Neural cell (in vitro differentiated cells): ENCODE measurements at regions not wholly inside any gene's neighbourhood (a gene's known extent, or its start where the extent isn't known, plus 50 kb on each side); places are given as distances from the start of the nearest gene placed in this dataset.
"Not testable (repeated sequence)": the region's sequence is repeated elsewhere in the genome, so short reads cannot be mapped to it uniquely, and the experiment has no call there.

ENCODE experiments used
- H2AFZ ChIP-seq: fragments of 200-600, 300-800 bp; sonication (generic), shearing (Covaris generic); 2 replicates; pipeline ENCODE4 v1.6.0; 2014; ENCODE audit warnings: low read depth, mild to moderate bottlenecking, antibody characterized with exemption, low read length, moderate library complexity
- H3F3A ChIP-seq: fragments of 200-600 bp; shearing (Covaris generic); 2 replicates; pipeline ENCODE4 v1.6.1; 2016; ENCODE audit warnings: mild to moderate bottlenecking, moderate library complexity, mixed read lengths, antibody characterized with exemption, low read length; ENCODE audit not compliant: insufficient read depth, poor library complexity, severe bottlenecking
- H3K27ac ChIP-seq: fragments of 200-600, 300-800 bp; sonication (generic), shearing (Covaris generic); 2 replicates; pipeline ENCODE4 v1.5.1; 2014; ENCODE audit warnings: mild to moderate bottlenecking, low read length, moderate library complexity
- H3K27me3 ChIP-seq: fragments of 300-800, 200-600 bp; sonication (generic), shearing (Covaris generic); 2 replicates; pipeline ENCODE4 v1.6.0; 2014; ENCODE audit warnings: mild to moderate bottlenecking, low read depth, low read length, moderate library complexity; ENCODE audit not compliant: insufficient read depth
- H3K36me3 ChIP-seq: fragments of 300-800, 200-600 bp; sonication (generic), shearing (Covaris generic); 2 replicates; pipeline ENCODE4 v1.5.1; 2014; ENCODE audit warnings: mild to moderate bottlenecking, antibody characterized with exemption, low read length, moderate library complexity; ENCODE audit not compliant: insufficient read depth
- H3K4me2 ChIP-seq: fragments of 300-800, 200-600 bp; sonication (generic), shearing (Covaris generic); 2 replicates; pipeline ENCODE4 v1.6.0; 2014; ENCODE audit warnings: mild to moderate bottlenecking, low read length
- H3K4me3 ChIP-seq: fragments of 300-800, 200-600 bp; sonication (generic), shearing (Covaris generic); 2 replicates; pipeline ENCODE4 v1.5.1; 2014; ENCODE audit warnings: mild to moderate bottlenecking, low read length, moderate library complexity
- H3K79me2 ChIP-seq: fragments of 200-600 bp; shearing (Covaris generic); replicated peaks from 2 replicates; pipeline ENCODE4 v1.6.0; 2014; ENCODE audit warnings: mild to moderate bottlenecking, low read length, moderate library complexity; ENCODE audit not compliant: insufficient read depth
- H3K9ac ChIP-seq: fragments of 300-800, 200-600 bp; sonication (generic), shearing (Covaris generic); 2 replicates; pipeline ENCODE4 v1.6.1; 2016; ENCODE audit warnings: mild to moderate bottlenecking, low read length, mixed read lengths
- H3K9me2 ChIP-seq: fragments of 200-600 bp; shearing (Covaris generic); 2 replicates; pipeline ENCODE4 v1.6.1; 2016; ENCODE audit warnings: mild to moderate bottlenecking, low read length, mixed read lengths; ENCODE audit not compliant: insufficient read depth
- H3K9me3 ChIP-seq: fragments of 200-600, 300-800 bp; sonication (generic), shearing (Covaris generic); 2 replicates; pipeline ENCODE4 v1.6.1; 2016; ENCODE audit warnings: mild to moderate bottlenecking, mixed run types, low read length, moderate library complexity, mixed read lengths
- H4K20me1 ChIP-seq: fragments of 200-600 bp; shearing (Covaris generic); 2 replicates; pipeline ENCODE4 v1.6.1; 2016; ENCODE audit warnings: mild to moderate bottlenecking, mixed run types; ENCODE audit not compliant: insufficient read depth
- EP300 ChIP-seq: fragments of 450-650 bp; conservative IDR thresholded peaks from 2 replicates; pipeline ENCODE4 v1.6.1; 2014; ENCODE audit warnings: antibody characterized with exemption, mild to moderate bottlenecking, moderate library complexity; ENCODE audit not compliant: poor library complexity, severe bottlenecking
- EZH2 ChIP-seq: fragments of 200-600, 300-800 bp; shearing (Covaris generic), sonication (generic); IDR thresholded peaks from 2 replicates; pipeline ENCODE4 v1.6.1; 2014; ENCODE audit warnings: antibody characterized with exemption, low read length, borderline replicate concordance, mild to moderate bottlenecking; ENCODE audit not compliant: insufficient read depth, poor library complexity, severe bottlenecking
- MXI1 ChIP-seq: fragments of 450-650 bp; conservative IDR thresholded peaks from 2 replicates; pipeline ENCODE4 v1.6.1; 2014; ENCODE audit warnings: antibody characterized with exemption, mild to moderate bottlenecking; ENCODE audit not compliant: poor library complexity, severe bottlenecking
- POLR2AphosphoS5 ChIP-seq: IDR thresholded peaks from 2 replicates; pipeline ENCODE4 v1.6.1; 2012
- RAD21 ChIP-seq: fragments of 450-650 bp; conservative IDR thresholded peaks from 2 replicates; pipeline ENCODE4 v1.6.1; 2014; ENCODE audit warnings: antibody characterized with exemption, mild to moderate bottlenecking, moderate library complexity
- REST ChIP-seq: IDR thresholded peaks from 2 replicates; pipeline ENCODE4 v1.6.1; 2012; ENCODE audit warnings: borderline replicate concordance
- SMC3 ChIP-seq: fragments of 450-650 bp; conservative IDR thresholded peaks from 2 replicates; pipeline ENCODE4 v1.6.1; 2014; ENCODE audit warnings: antibody characterized with exemption, mild to moderate bottlenecking, moderate library complexity; ENCODE audit not compliant: poor library complexity
- TAF1 ChIP-seq: IDR thresholded peaks from 2 replicates; pipeline ENCODE4 v1.6.1; 2012; ENCODE audit warnings: low read depth
- TF ChIP-seq, protein P1 (sequence below): fragments of 450-650 bp; IDR thresholded peaks from 2 replicates; pipeline ENCODE4 v1.5.1; 2014; ENCODE audit warnings: antibody characterized with exemption, mild to moderate bottlenecking, moderate library complexity; ENCODE audit not compliant: poor library complexity, severe bottlenecking

- H3K27ac ChIP-seq, result no peak overlapping the region
- no peaks in the 10 kb centered on the region for H3K36me3 ChIP-seq
- no peaks in the 10 kb centered on the region for H3F3A ChIP-seq
- TF ChIP-seq REST (no peak), POLR2AphosphoS5 (no peak), RAD21 (no peak), SMC3 (no peak), EP300 (no peak), MXI1 (no peak), EZH2 (no peak)
- TF ChIP-seq, protein P1, sequence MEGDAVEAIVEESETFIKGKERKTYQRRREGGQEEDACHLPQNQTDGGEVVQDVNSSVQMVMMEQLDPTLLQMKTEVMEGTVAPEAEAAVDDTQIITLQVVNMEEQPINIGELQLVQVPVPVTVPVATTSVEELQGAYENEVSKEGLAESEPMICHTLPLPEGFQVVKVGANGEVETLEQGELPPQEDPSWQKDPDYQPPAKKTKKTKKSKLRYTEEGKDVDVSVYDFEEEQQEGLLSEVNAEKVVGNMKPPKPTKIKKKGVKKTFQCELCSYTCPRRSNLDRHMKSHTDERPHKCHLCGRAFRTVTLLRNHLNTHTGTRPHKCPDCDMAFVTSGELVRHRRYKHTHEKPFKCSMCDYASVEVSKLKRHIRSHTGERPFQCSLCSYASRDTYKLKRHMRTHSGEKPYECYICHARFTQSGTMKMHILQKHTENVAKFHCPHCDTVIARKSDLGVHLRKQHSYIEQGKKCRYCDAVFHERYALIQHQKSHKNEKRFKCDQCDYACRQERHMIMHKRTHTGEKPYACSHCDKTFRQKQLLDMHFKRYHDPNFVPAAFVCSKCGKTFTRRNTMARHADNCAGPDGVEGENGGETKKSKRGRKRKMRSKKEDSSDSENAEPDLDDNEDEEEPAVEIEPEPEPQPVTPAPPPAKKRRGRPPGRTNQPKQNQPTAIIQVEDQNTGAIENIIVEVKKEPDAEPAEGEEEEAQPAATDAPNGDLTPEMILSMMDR, result no peak
- H2AFZ ChIP-seq, result no peak overlapping the region
- H3K27me3 ChIP-seq, result no peaks in the 10 kb centered on the region
- H3K9me2 ChIP-seq, result no peaks in the 10 kb centered on the region
- H3K9ac ChIP-seq, result no peak overlapping the region
- no peak overlapping the region for H3K4me2 ChIP-seq
- H3K4me3 ChIP-seq, result no peak overlapping the region
- no peaks in the 10 kb centered on the region for H4K20me1 ChIP-seq
- H3K9me3 ChIP-seq, result no peaks in the 10 kb centered on the region
- H3K79me2 ChIP-seq, result no peaks in the 10 kb centered on the region
Measured at GRCh38 chr7:142563470-142563869, 185.8 kb upstream of the PRSS1 start.

DNA sequence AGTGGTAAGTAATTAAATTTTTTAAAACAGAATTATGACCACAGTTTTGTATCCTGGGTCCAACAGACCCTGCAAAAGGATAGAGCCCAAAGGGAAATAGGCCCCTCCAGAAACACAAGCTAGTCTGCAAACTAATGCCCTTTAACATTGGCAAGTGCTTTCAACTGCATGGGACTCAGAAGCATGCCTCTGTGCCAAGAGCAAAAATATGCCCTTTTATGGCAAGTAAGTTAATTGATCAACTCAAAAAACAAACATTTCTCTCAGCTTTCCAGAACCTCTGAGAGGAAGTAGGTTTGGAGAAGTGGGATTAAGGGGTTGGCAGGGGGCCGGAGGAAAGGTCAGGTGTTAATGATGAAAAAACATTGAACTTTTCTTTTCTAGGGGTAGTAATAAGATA, 186.6 kb upstream of the PRSS1 start:
- H3K4me2 ChIP-seq, result no peak overlapping the region
- no peak overlapping the region for H3K4me3 ChIP-seq
- no peak overlapping the region for H3K27ac ChIP-seq
- H4K20me1 ChIP-seq, result no peaks in the 10 kb centered on the region
- no peak overlapping the region for H3K9ac ChIP-seq
- no peaks in the 10 kb centered on the region for H3F3A ChIP-seq
- no peak overlapping the region for H2AFZ ChIP-seq
- no peaks in the 10 kb centered on the region for H3K9me3 ChIP-seq
- H3K79me2 ChIP-seq, result no peaks in the 10 kb centered on the region
- H3K27me3 ChIP-seq, result no peaks in the 10 kb centered on the region
- no peaks in the 10 kb centered on the region for H3K36me3 ChIP-seq
- TF ChIP-seq, protein P1, result no peak
- TF ChIP-seq POLR2AphosphoS5 (no peak), SMC3 (no peak), EZH2 (no peak), EP300 (no peak), MXI1 (no peak), REST (no peak), RAD21 (no peak), TAF1 (no peak)
- H3K9me2 ChIP-seq, result no peaks in the 10 kb centered on the region

- H3K27ac ChIP-seq, H2AFZ ChIP-seq, H3K9me3 ChIP-seq, H3F3A ChIP-seq, H3K9ac ChIP-seq, H3K27me3 ChIP-seq, H4K20me1 ChIP-seq, H3K4me2 ChIP-seq, H3K4me3 ChIP-seq, H3K9me2 ChIP-seq, H3K79me2 ChIP-seq, H3K36me3 ChIP-seq: not testable (repeated sequence)
Measured at GRCh38 chr7:142561396-142561795, 187.9 kb upstream of the PRSS1 start.
